CD4-positive, alpha-beta T cell (primary cell): ENCODE measurements at regions not wholly inside any gene's neighbourhood (a gene's known extent, or its start where the extent isn't known, plus 50 kb on each side); places are given as distances from the start of the nearest gene placed in this dataset.

Experiments
- ATAC-seq: fragments of 200-7000 bp; cut with Tn5 transposase; one replicate; pipeline ENCODE4 v1.10.0; 2022; ENCODE audit warnings: mild to moderate bottlenecking; ENCODE audit not compliant: poor library complexity
- CTCF ChIA-PET: fragments of 350-600 bp; sonication (Branson Sonifier 250); formaldehyde crosslinking; loops from one replicate; lab custom pipeline; 2021; ENCODE audit warnings: antibody characterized with exemption, inconsistent platforms; lab: Charles Lee
- POLR2A ChIA-PET: fragments of 350-600 bp; sonication (Branson Sonifier 250); formaldehyde crosslinking; loops from one replicate; lab custom pipeline; 2021; ENCODE audit warnings: antibody characterized with exemption, inconsistent platforms; lab: Charles Lee
- DNase-seq, 14 experiments: peaks; one replicate each; pipeline ENCODE4 v3.0.0-alpha.2; 2013 to 2020; ENCODE audit warnings: mixed read lengths in 2 of 14
- H3K27ac ChIP-seq, 2 donors: one replicate each; pipeline versions ENCODE4 v1.5.1 to v1.7.0; 2013; ENCODE audit warnings: low read length in 2 of 2, low read depth in 1 of 2, mild to moderate bottlenecking in 1 of 2
- H3K27me3 ChIP-seq, 2 experiments: 1 replicate in 1 of 2; 2 replicates in 1 of 2; pipeline versions ENCODE4 v1.6.1 to v1.7.0; 2013; ENCODE audit warnings: low read length in 2 of 2, control low read depth in 1 of 2, mild to moderate bottlenecking in 1 of 2, moderate library complexity in 1 of 2; ENCODE audit not compliant: insufficient read depth in 2 of 2, control insufficient read depth in 1 of 2
- H3K36me3 ChIP-seq: one replicate; pipeline ENCODE4 v1.6.1; 2013; ENCODE audit warnings: low read length, control low read depth; ENCODE audit not compliant: insufficient read depth
- H3K4me1 ChIP-seq: one replicate; pipeline ENCODE4 v1.6.1; 2013; ENCODE audit warnings: low read length, control low read depth; ENCODE audit not compliant: insufficient read depth
- H3K4me3 ChIP-seq: one replicate; pipeline ENCODE4 v1.5.1; 2013; ENCODE audit warnings: mild to moderate bottlenecking, low read length, moderate library complexity
- H3K9me3 ChIP-seq, 2 experiments: 1 replicate in 1 of 2; 2 replicates in 1 of 2; pipeline versions ENCODE4 v1.6.1 to v1.7.0; 2013; ENCODE audit warnings: low read length in 2 of 2, mild to moderate bottlenecking in 2 of 2, control low read depth in 1 of 2, moderate library complexity in 1 of 2; ENCODE audit not compliant: control insufficient read depth in 1 of 2, insufficient read depth in 1 of 2
- H3K27ac Mint-ChIP-seq: one replicate; pipeline ENCODE4 v1.8.0; 2020; ENCODE audit warnings: mixed read lengths
- H3K27me3 Mint-ChIP-seq: one replicate; pipeline ENCODE4 v1.8.0; 2021; ENCODE audit warnings: mixed read lengths
- H3K36me3 Mint-ChIP-seq: one replicate; pipeline ENCODE4 v1.8.0; 2021; ENCODE audit warnings: low read depth, mixed read lengths
- H3K4me1 Mint-ChIP-seq: one replicate; pipeline ENCODE4 v1.8.0; 2021; ENCODE audit warnings: low read depth, mixed read lengths
- H3K4me3 Mint-ChIP-seq: one replicate; pipeline ENCODE4 v1.8.0; 2020; ENCODE audit warnings: mild to moderate bottlenecking, mixed read lengths
- H3K9me3 Mint-ChIP-seq: one replicate; pipeline ENCODE4 v1.8.0; 2020; ENCODE audit warnings: mixed read lengths
- CTCF ChIP-seq: fragments of 200-600 bp; IDR thresholded peaks from one replicate; pipeline ENCODE4 v1.8.0; 2022; ENCODE audit warnings: antibody characterized with exemption, mild to moderate bottlenecking
- intact Hi-C, 2 experiments: fragments of 100-400 bp; cut with DNase I in 1 of 2; cut with micrococcal nuclease in 1 of 2; formaldehyde crosslinking; loops; one replicate each; pipeline versions ENCODE4 v1.15.1 to v1.9.0; 2023 to 2025; cut with DNase I, micrococcal nuclease

GRCh38 chr6:167648501-167649278 lies 178.0 kb upstream of the AFDN start:
- ChIA-PET CTCF (interaction anchor here (0.6 kb wide), 1 partner anchor 1156 kb away, joined by 3 read pairs; no protein-coding TSS in a partner anchor), POLR2A (no interaction called here)
- TF ChIP-seq CTCF = no peak
- DNase-seq (no peak), ATAC-seq (no peak)
- no peaks in the 10 kb centered on the region for H3K9me3 Mint-ChIP-seq
- intact Hi-C loops = no loop called here
- Histone ChIP-seq H3K9me3 (peaks cover 0 to 21% of the 10 kb centered on the region in 2 experiments), H3K4me3 (no peak overlapping the region), H3K27ac (no peak overlapping the region), H3K27me3 (peaks cover 0 to 4% of the 10 kb centered on the region in 2 experiments), H3K36me3 (no peaks in the 10 kb centered on the region), H3K4me1 (no peaks in the 10 kb centered on the region)
- H3K27me3 Mint-ChIP-seq = peaks cover 38% of the 10 kb centered on the region
- H3K4me1 Mint-ChIP-seq = no peaks in the 10 kb centered on the region
- H3K4me3 Mint-ChIP-seq = no peak overlapping the region
- no peak overlapping the region for H3K27ac Mint-ChIP-seq
- H3K36me3 Mint-ChIP-seq = no peaks in the 10 kb centered on the region

- Histone ChIP-seq H3K27ac (no peak overlapping the region), H3K36me3 (no peaks in the 10 kb centered on the region), H3K27me3 (peaks cover 0 to 4% of the 10 kb centered on the region in 2 experiments), H3K9me3 (peaks cover 0 to 23% of the 10 kb centered on the region in 2 experiments), H3K4me3 (no peak overlapping the region), H3K4me1 (no peaks in the 10 kb centered on the region)
- intact Hi-C loops = no loop called here
- POLR2A ChIA-PET = no interaction called here
- H3K36me3 Mint-ChIP-seq = no peaks in the 10 kb centered on the region
- no peak overlapping the region for H3K4me3 Mint-ChIP-seq
- CTCF ChIA-PET = no interaction called here
- DNase-seq (no peak), ATAC-seq (no peak)
- H3K9me3 Mint-ChIP-seq = no peaks in the 10 kb centered on the region
- H3K27me3 Mint-ChIP-seq = peaks cover 38% of the 10 kb centered on the region
- no peaks in the 10 kb centered on the region for H3K4me1 Mint-ChIP-seq
- no peak for TF ChIP-seq CTCF
- H3K27ac Mint-ChIP-seq = no peak overlapping the region
Measured at GRCh38 chr6:167649476-167649875, 177.2 kb upstream of the AFDN start.

- no peak for ATAC-seq
Measured at GRCh38 chr6:167650730-167651317, 175.9 kb upstream of the AFDN start.

More at GRCh38 chr6:167650730-167651317, 175.9 kb upstream of the AFDN start:
- peaks cover 0 to 23% of the 10 kb centered on the region in 2 experiments for H3K9me3 ChIP-seq
- intact Hi-C loops = no loop called here
- H3K4me1 ChIP-seq = no peaks in the 10 kb centered on the region
- ChIA-PET CTCF (no interaction called here), POLR2A (no interaction called here)
- H3K4me1 Mint-ChIP-seq = no peaks in the 10 kb centered on the region
- no peak overlapping the region for H3K4me3 ChIP-seq
- no peak overlapping the region for H3K27ac ChIP-seq
- peaks cover 0 to 4% of the 10 kb centered on the region in 2 experiments for H3K27me3 ChIP-seq
- no peak overlapping the region for H3K27ac Mint-ChIP-seq
- H3K36me3 ChIP-seq = no peaks in the 10 kb centered on the region
- H3K4me3 Mint-ChIP-seq = no peak overlapping the region
- H3K36me3 Mint-ChIP-seq = no peaks in the 10 kb centered on the region
- peaks cover 29% of the 10 kb centered on the region for H3K27me3 Mint-ChIP-seq
- H3K9me3 Mint-ChIP-seq = no peaks in the 10 kb centered on the region
- no peak for DNase-seq
- no peak for TF ChIP-seq CTCF
